ENCODE measurements at regions not wholly inside any gene's neighbourhood (a gene's known extent, or its start where the extent isn't known, plus 50 kb on each side); places are given as distances from the start of the nearest gene placed in this dataset.

- Histone ChIP-seq H3K4me1 (ENCODE audit: control insufficient read depth, extremely low read depth, insufficient read depth, low read length) (no peaks in the 10 kb centered on the region), H4K20me1 (ENCODE audit: control insufficient read depth, extremely low read depth, insufficient read depth, low read length) (no peaks in the 10 kb centered on the region), H3K4me2 (ENCODE audit: control insufficient read depth, extremely low read depth, insufficient read depth, low read depth, low read length) (no peak overlapping the region), H3K79me2 (ENCODE audit: control insufficient read depth, insufficient read depth, low read length) (no peaks in the 10 kb centered on the region), H3K27ac (ENCODE audit: control insufficient read depth, insufficient read depth, low read length) (no peak overlapping the region), H3K36me3 (ENCODE audit: control insufficient read depth in 2 of 2, extremely low read depth in 1 of 2, insufficient read depth in 2 of 2, low read length in 2 of 2) (no peaks in the 10 kb centered on the region), H3K9me1 (ENCODE audit: control insufficient read depth, extremely low read depth, insufficient read depth, low read length) (no peaks in the 10 kb centered on the region), H3K9ac (ENCODE audit: control insufficient read depth, extremely low read depth, insufficient read depth, low read length) (no peak overlapping the region), H2AFZ (ENCODE audit: control insufficient read depth, low read length) (no peak overlapping the region), H3K4me3 (ENCODE audit: control insufficient read depth in 2 of 3, extremely low read depth in 1 of 3, insufficient read depth in 2 of 3, low read depth in 1 of 3, low read length in 3 of 3) (no peak overlapping the region), H3K27me3 (ENCODE audit: control insufficient read depth, extremely low read depth, insufficient read depth, low read length) (no peaks in the 10 kb centered on the region), H3K9me3 (ENCODE audit: control insufficient read depth, low read depth, low read length) (no peaks in the 10 kb centered on the region)
- DNase-seq (ENCODE audit: low read depth, low spot score) (no peak), FAIRE-seq (no peak)
- dilution Hi-C loops (cut with MboI; ENCODE audit: extremely low pct_ligation_motif_present, low sequenced_read_pairs) = no loop called here
- TF ChIP-seq CTCF (optimal IDR thresholded peaks at IDR 0.05 in 1 of 3, IDR thresholded peaks at IDR 0.05 in 1 of 3, conservative IDR thresholded peaks at IDR 0.05 in 1 of 3; ENCODE audit: extremely low read depth in 1 of 3, insufficient read depth in 2 of 3, low read length in 3 of 3) (no peak), EZH2 (IDR thresholded peaks at IDR 0.05; ENCODE audit: low read length) (no peak)
Measured at GRCh38 chr5:67954351-67954750, 261.2 kb upstream of the PIK3R1 start.

- H3K4me1 ChIP-seq (ENCODE audit: control insufficient read depth, extremely low read depth, insufficient read depth, low read length) = peaks cover 15% of the 10 kb centered on the region
- H3K27ac ChIP-seq (ENCODE audit: control insufficient read depth, insufficient read depth, low read length) = no peak overlapping the region
- H3K79me2 ChIP-seq (ENCODE audit: control insufficient read depth, insufficient read depth, low read length) = no peaks in the 10 kb centered on the region
- no peaks in the 10 kb centered on the region for H3K9me1 ChIP-seq (ENCODE audit: control insufficient read depth, extremely low read depth, insufficient read depth, low read length)
- H3K27me3 ChIP-seq (ENCODE audit: control insufficient read depth, extremely low read depth, insufficient read depth, low read length) = no peaks in the 10 kb centered on the region
- H3K9ac ChIP-seq (ENCODE audit: control insufficient read depth, extremely low read depth, insufficient read depth, low read length) = no peak overlapping the region
- FAIRE-seq = peak; percentile 78
- no peaks in the 10 kb centered on the region for H3K9me3 ChIP-seq (ENCODE audit: control insufficient read depth, low read depth, low read length)
- dilution Hi-C loops (cut with MboI; ENCODE audit: extremely low pct_ligation_motif_present, low sequenced_read_pairs) = no loop called here
- no peaks in the 10 kb centered on the region for H4K20me1 ChIP-seq (ENCODE audit: control insufficient read depth, extremely low read depth, insufficient read depth, low read length)
- no peaks in the 10 kb centered on the region for H3K36me3 ChIP-seq (ENCODE audit: control insufficient read depth in 2 of 2, extremely low read depth in 1 of 2, insufficient read depth in 2 of 2, low read length in 2 of 2)
- TF ChIP-seq EZH2 (IDR thresholded peaks at IDR 0.05; ENCODE audit: low read length) = no peak
- TF ChIP-seq CTCF (optimal IDR thresholded peaks at IDR 0.05 in 1 of 3, IDR thresholded peaks at IDR 0.05 in 1 of 3, conservative IDR thresholded peaks at IDR 0.05 in 1 of 3; ENCODE audit: extremely low read depth in 1 of 3, insufficient read depth in 2 of 3, low read length in 3 of 3) = no peak
- no peak for DNase-seq (ENCODE audit: low read depth, low spot score)
- H3K4me2 ChIP-seq (ENCODE audit: control insufficient read depth, extremely low read depth, insufficient read depth, low read depth, low read length) = peak overlapping the region; percentile 56
- peak overlapping the region; percentile 24 for H2AFZ ChIP-seq (ENCODE audit: control insufficient read depth, low read length)
- H3K4me3 ChIP-seq (ENCODE audit: control insufficient read depth in 2 of 3, extremely low read depth in 1 of 3, insufficient read depth in 2 of 3, low read depth in 1 of 3, low read length in 3 of 3) = peak overlapping the region in 1 of 3 experiments; percentile 0
Measured at GRCh38 chr5:67942421-67942820, 273.1 kb upstream of the PIK3R1 start.
